Endothelial cell of umbilical vein (primary cell): ENCODE measurements at regions not wholly inside any gene's neighbourhood (a gene's known extent, or its start where the extent isn't known, plus 50 kb on each side); places are given as distances from the start of the nearest gene placed in this dataset.

Experiments
- BruUV-seq: library from RNA; stranded (reverse); fragments of 400-500 nt; replicated peaks from 2 replicates; lab custom pipeline; 2021; lab: Mats Ljungman, UMichigan
- CTCF ChIA-PET: fragments of 300-600, 350-600 bp; sonication (Branson Sonifier 250); formaldehyde crosslinking; loops from one replicate; lab custom pipeline; 2021; ENCODE audit warnings: antibody characterized with exemption, inconsistent platforms; lab: Charles Lee
- POLR2A ChIA-PET: fragments of 300-600, 350-600 bp; sonication (Branson Sonifier 250); formaldehyde crosslinking; loops from one replicate; lab custom pipeline; 2021; ENCODE audit warnings: antibody characterized with exemption, inconsistent platforms; lab: Charles Lee
- DNase-seq: peaks from one replicate; pipeline ENCODE4 v3.0.0-alpha.2; 2011; ENCODE audit warnings: low read depth, low spot score
- FAIRE-seq: peaks from 2 replicates; lab custom pipeline; 2011; peaks lifted over from hg19 to GRCh38; lab: Jason Lieb, UNC
- H2AFZ ChIP-seq: 2 replicates; pipeline ENCODE4 v1.6.0; 2012; ENCODE audit warnings: low read depth, low read length, control low read depth, inconsistent platforms
- H3K27ac ChIP-seq: 2 replicates; pipeline ENCODE4 v1.5.1; 2011; ENCODE audit warnings: low read depth, mild to moderate bottlenecking, control low read depth, low read length, moderate library complexity; ENCODE audit not compliant: insufficient read depth
- H3K27me3 ChIP-seq, 2 experiments: 2 replicates each; pipeline versions ENCODE4 v1.6.0 to v1.6.1; 2011; ENCODE audit warnings: low read length in 2 of 2, mixed read lengths in 1 of 2; ENCODE audit not compliant: control insufficient read depth in 2 of 2, insufficient read depth in 2 of 2
- H3K36me3 ChIP-seq, 2 experiments: 2 replicates in 1 of 2; 3 replicates in 1 of 2; pipeline ENCODE4 v1.5.1; 2011; ENCODE audit warnings: low read length in 2 of 2, mild to moderate bottlenecking in 1 of 2, moderate library complexity in 1 of 2; ENCODE audit not compliant: control insufficient read depth in 2 of 2, insufficient read depth in 2 of 2; ENCODE audit errors: extremely low read depth in 1 of 2
- H3K4me1 ChIP-seq: 3 replicates; pipeline ENCODE4 v1.5.1; 2011; ENCODE audit warnings: mild to moderate bottlenecking, low read length; ENCODE audit not compliant: control insufficient read depth, insufficient read depth; ENCODE audit errors: extremely low read depth
- H3K4me2 ChIP-seq: 2 replicates; pipeline ENCODE4 v1.6.1; 2011; ENCODE audit warnings: low read length, control low read depth, mixed read lengths; ENCODE audit not compliant: insufficient read depth
- H3K4me3 ChIP-seq, 3 experiments: fragments of 200-600 bp in 1 of 3; sonication (generic), shearing (Covaris generic) in 1 of 3; replicated peaks in 1 of 3; 2 replicates each; pipeline ENCODE4 v1.5.1; 2011 to 2016; ENCODE audit warnings: control low read depth in 3 of 3, low read length in 3 of 3, mild to moderate bottlenecking in 2 of 3, inconsistent platforms in 1 of 3, low read depth in 1 of 3, moderate library complexity in 1 of 3; ENCODE audit not compliant: insufficient read depth in 1 of 3
- H3K79me2 ChIP-seq: 2 replicates; pipeline ENCODE4 v1.6.0; 2012; ENCODE audit warnings: low read length, inconsistent platforms; ENCODE audit not compliant: control insufficient read depth, insufficient read depth
- H3K9ac ChIP-seq: replicated peaks from 2 replicates; pipeline ENCODE3; 2011; ENCODE audit warnings: low read length, control low read depth; ENCODE audit not compliant: insufficient read depth; ENCODE audit errors: extremely low read depth
- H3K9me1 ChIP-seq: replicated peaks from 3 replicates; pipeline ENCODE4 v1.6.0; 2011; ENCODE audit warnings: mild to moderate bottlenecking, low read length; ENCODE audit not compliant: control insufficient read depth, insufficient read depth; ENCODE audit errors: extremely low read depth
- H3K9me3 ChIP-seq: replicated peaks from 2 replicates; pipeline ENCODE4 v1.5.1; 2012; ENCODE audit warnings: low read length, inconsistent platforms; ENCODE audit not compliant: control insufficient read depth, insufficient read depth
- H4K20me1 ChIP-seq: replicated peaks from 2 replicates; pipeline ENCODE3; 2011; ENCODE audit warnings: mild to moderate bottlenecking, low read length; ENCODE audit not compliant: control insufficient read depth, insufficient read depth; ENCODE audit errors: extremely low read depth
- EZH2 ChIP-seq: IDR thresholded peaks from 2 replicates; pipeline ENCODE4 v1.6.1; 2012; ENCODE audit warnings: borderline replicate concordance, low read depth, mild to moderate bottlenecking, moderate library complexity, low read length, inconsistent platforms; ENCODE audit not compliant: severe bottlenecking
- JUN ChIP-seq: IDR thresholded peaks from 2 replicates; pipeline ENCODE4 v1.6.1; 2011; ENCODE audit warnings: borderline replicate concordance, low read depth; ENCODE audit not compliant: insufficient read length, insufficient read depth
- MYC ChIP-seq: IDR thresholded peaks from one replicate; pipeline ENCODE4 v1.6.1; 2011; ENCODE audit warnings: mild to moderate bottlenecking, low read depth, low read length
- POLR2AphosphoS5 ChIP-seq: IDR thresholded peaks from 2 replicates; pipeline ENCODE4 v1.6.1; 2012; ENCODE audit warnings: low read depth, mild to moderate bottlenecking, control low read depth, low read length, moderate library complexity; ENCODE audit not compliant: insufficient read depth
- dilution Hi-C: fragments of 300-500 bp; cut with MboI; formaldehyde crosslinking; loops from one replicate; pipeline ENCODE4 v1.15.0; 2019; ENCODE audit warnings: low sequenced_read_pairs; ENCODE audit not compliant: extremely low pct_ligation_motif_present
- intact Hi-C: fragments of 100-400 bp; cut with micrococcal nuclease; formaldehyde crosslinking; loops from one replicate; pipeline ENCODE4 v1.10.0; 2022
- TF ChIP-seq, protein P1 (sequence below): IDR thresholded peaks from 2 replicates; pipeline ENCODE4 v1.6.1; 2011; ENCODE audit not compliant: insufficient read depth, insufficient read length

DNA sequence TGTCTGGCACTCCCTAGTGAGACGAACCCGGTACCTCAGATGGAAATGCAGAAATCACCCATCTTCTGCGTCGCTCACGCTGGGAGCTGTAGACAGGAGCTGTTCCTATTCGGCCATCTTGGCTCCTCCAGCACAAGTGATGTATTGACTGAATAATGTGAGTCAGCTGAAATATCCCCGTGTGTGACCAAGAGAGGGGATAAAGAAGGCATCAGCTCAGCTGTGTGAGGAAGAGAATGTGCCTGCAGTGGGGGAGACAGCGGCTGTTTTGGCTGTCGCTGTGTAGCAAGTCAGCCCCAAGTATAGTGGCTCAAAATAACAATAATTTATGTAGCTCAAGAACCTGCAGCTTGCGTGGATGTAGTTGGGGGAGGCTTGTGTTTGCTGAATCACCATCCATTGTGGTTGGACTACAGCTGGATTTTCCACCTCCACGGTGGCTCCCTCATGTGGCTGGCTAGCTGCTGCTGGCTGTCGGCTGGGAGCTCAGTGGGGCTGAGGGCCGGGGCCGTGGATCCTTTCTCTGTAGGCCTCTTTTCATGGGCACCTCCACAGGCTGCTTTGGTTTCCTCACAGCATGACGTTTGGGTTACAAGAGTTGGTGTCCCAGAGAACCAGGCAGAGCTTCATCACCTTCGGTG, 434.5 kb downstream of the CCSER2 start:
- no peak for DNase-seq
- BruUV-seq, result no TSS peak
- no peaks in the 10 kb centered on the region for H3K27me3 ChIP-seq
- no peak for TF ChIP-seq POLR2AphosphoS5
- TF ChIP-seq, protein P1, sequence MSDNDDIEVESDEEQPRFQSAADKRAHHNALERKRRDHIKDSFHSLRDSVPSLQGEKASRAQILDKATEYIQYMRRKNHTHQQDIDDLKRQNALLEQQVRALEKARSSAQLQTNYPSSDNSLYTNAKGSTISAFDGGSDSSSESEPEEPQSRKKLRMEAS, result no peak
- no peaks in the 10 kb centered on the region for H4K20me1 ChIP-seq
- ChIA-PET CTCF (no interaction called here), POLR2A (no interaction called here)
- H3K9ac ChIP-seq, result no peak overlapping the region
- H3K36me3 ChIP-seq, result no peaks in the 10 kb centered on the region
- FAIRE-seq, result no peak
- intact Hi-C loops (no loop called here), dilution Hi-C loops (no loop called here)
- no peaks in the 10 kb centered on the region for H3K9me3 ChIP-seq
- H2AFZ ChIP-seq, result no peak overlapping the region
- no peaks in the 10 kb centered on the region for H3K79me2 ChIP-seq
- no peaks in the 10 kb centered on the region for H3K4me1 ChIP-seq
- H3K9me1 ChIP-seq, result no peaks in the 10 kb centered on the region
- no peak overlapping the region for H3K27ac ChIP-seq
- H3K4me3 ChIP-seq, result no peak overlapping the region
- no peak overlapping the region for H3K4me2 ChIP-seq

DNA sequence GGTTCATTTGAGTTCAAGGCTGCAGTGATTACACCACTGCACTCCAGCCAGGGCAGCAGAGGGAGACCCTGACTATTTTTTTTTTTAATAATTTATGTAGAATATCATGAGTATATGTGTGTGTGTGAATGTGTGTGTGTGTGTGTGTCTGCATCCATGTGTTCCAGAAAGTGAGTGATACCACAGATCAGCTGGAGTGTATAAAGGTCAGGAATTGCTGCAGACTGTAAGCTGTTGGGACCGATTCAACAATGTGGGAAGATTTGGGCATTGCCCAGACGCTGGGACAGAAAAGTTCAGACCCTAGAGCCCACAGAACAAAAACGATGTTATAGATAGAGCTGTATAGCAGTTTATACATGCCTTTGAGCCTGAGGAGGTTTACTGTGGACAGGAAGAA, 435.6 kb downstream of the CCSER2 start:
- POLR2A ChIA-PET, result no interaction called here

More for the DNA sequence above, 435.6 kb downstream of the CCSER2 start:
- intact Hi-C loops, result no loop called here
- no peak overlapping the region for H3K9ac ChIP-seq
- FAIRE-seq (no peak), DNase-seq (no peak)
- no peak for TF ChIP-seq MYC
- TF ChIP-seq POLR2AphosphoS5, result no peak
- no peak for TF ChIP-seq JUN
- no peak for TF ChIP-seq EZH2
- H3K27ac ChIP-seq, result no peak overlapping the region
- H3K79me2 ChIP-seq, result no peaks in the 10 kb centered on the region
- BruUV-seq, result no TSS peak
- no peaks in the 10 kb centered on the region for H3K9me3 ChIP-seq
- no peaks in the 10 kb centered on the region for H3K36me3 ChIP-seq
- dilution Hi-C loops, result no loop called here
- H3K27me3 ChIP-seq, result no peaks in the 10 kb centered on the region
- H3K9me1 ChIP-seq, result no peaks in the 10 kb centered on the region
- H3K4me2 ChIP-seq, result no peak overlapping the region
- CTCF ChIA-PET, result no interaction called here
- no peak overlapping the region for H2AFZ ChIP-seq
- no peaks in the 10 kb centered on the region for H3K4me1 ChIP-seq
- H3K4me3 ChIP-seq, result no peak overlapping the region
- H4K20me1 ChIP-seq, result no peaks in the 10 kb centered on the region
